ENCODE measurements at regions not wholly inside any gene's neighbourhood (a gene's known extent, or its start where the extent isn't known, plus 50 kb on each side); places are given as distances from the start of the nearest gene placed in this dataset.

DNA sequence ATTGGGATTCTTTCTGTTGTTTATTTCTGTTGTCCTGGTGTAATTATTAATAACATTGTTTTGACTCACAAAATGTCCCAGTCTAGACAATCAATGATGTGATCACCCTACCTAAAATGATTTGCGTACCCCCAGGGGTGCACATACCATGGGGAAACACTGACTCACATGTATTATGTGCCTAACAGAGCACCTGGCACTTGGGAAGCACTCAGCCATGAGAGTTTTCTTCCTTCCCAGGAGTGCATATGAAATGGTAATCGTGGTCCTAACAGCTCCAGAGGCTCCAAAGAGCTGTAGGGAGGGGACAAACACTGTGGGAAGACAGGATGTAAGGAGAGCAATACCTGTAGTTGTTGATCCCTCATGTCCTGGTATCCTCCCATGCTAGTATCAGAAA, 187.8 kb upstream of the ERBB4 start:
- Histone ChIP-seq H3K27ac (ENCODE audit: low read depth in 2 of 2, low read length in 1 of 2) (no peak overlapping the region), H4K20me1 (ENCODE audit: insufficient read depth) (no peaks in the 10 kb centered on the region), H3K4me1 (ENCODE audit: control insufficient read depth in 1 of 2, insufficient read depth in 2 of 2, low read depth in 1 of 2, low read length in 1 of 2) (no peaks in the 10 kb centered on the region), H3K4me3 (ENCODE audit: low read depth in 2 of 2, low read length in 1 of 2) (no peak overlapping the region), H3K36me3 (replicated peaks in 1 of 2; ENCODE audit: control insufficient read depth in 1 of 2, insufficient read depth in 2 of 2, low read length in 1 of 2) (no peaks in the 10 kb centered on the region), H3K9me3 (no peaks in the 10 kb centered on the region), H2AFZ (ENCODE audit: low read depth) (no peak overlapping the region; the same call in 1 of the 2 replicates), H3K9ac (no peak overlapping the region), H3K79me2 (ENCODE audit: insufficient read depth) (no peaks in the 10 kb centered on the region), H3K9me2 (no peaks in the 10 kb centered on the region), H3K4me2 (no peak overlapping the region), H3F3A (replicated peaks; ENCODE audit: insufficient read depth) (no peaks in the 10 kb centered on the region), H3K27me3 (ENCODE audit: insufficient read depth) (no peaks in the 10 kb centered on the region)
- no peak for DNase-seq
- TF ChIP-seq TCF12 (IDR thresholded peaks at IDR 0.05) (no peak), MEF2A (IDR thresholded peaks at IDR 0.05; ENCODE audit: borderline replicate concordance, low read depth) (no peak), FOSL2 (IDR thresholded peaks at IDR 0.05; ENCODE audit: borderline replicate concordance, low read depth) (no peak), RFX5 (IDR thresholded peaks at IDR 0.05; ENCODE audit: low read length) (no peak), POLR2AphosphoS5 (IDR thresholded peaks at IDR 0.05; ENCODE audit: low read depth, low read length) (no peak)
- CTCF ChIA-PET, result no interaction called here
- POLR2A ChIA-PET, result no interaction called here
- 49% methylated on average over 2 of the region's 2 CpGs for WGBS (ENCODE audit: low lambda C conversion rate)

DNA sequence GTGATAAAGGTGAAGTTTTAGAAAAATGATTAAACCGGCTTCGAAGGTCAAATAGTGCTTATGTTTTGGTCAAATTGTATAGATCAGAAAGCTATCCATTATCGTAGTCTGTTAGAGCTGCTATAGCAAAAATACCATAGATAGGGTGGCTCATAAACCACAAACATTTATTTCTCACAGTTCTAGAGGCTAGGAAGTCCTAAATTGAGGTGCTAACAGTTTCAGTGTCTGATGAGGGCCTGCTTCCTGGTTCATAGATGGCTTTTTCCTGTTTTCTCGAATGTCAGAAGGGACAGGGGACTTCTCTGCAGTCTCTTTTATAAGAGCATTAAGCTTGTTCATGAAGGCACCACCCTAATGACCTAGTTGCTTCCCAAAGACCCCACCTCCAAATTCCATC, 186.6 kb upstream of the ERBB4 start:
- no peak for TF ChIP-seq MEF2A (IDR thresholded peaks at IDR 0.05; ENCODE audit: borderline replicate concordance, low read depth)
- TF ChIP-seq CHD2 (IDR thresholded peaks at IDR 0.05; ENCODE audit: low read length, partially characterized antibody), result no peak
- no peak for TF ChIP-seq MXI1 (IDR thresholded peaks at IDR 0.05; ENCODE audit: low read depth, low read length)
- no peak for TF ChIP-seq GATA2 (CRISPR knock-in tag; IDR thresholded peaks at IDR 0.05)
- no peak for TF ChIP-seq FOSL2 (IDR thresholded peaks at IDR 0.05; ENCODE audit: borderline replicate concordance, low read depth)
- TF ChIP-seq, protein P1, sequence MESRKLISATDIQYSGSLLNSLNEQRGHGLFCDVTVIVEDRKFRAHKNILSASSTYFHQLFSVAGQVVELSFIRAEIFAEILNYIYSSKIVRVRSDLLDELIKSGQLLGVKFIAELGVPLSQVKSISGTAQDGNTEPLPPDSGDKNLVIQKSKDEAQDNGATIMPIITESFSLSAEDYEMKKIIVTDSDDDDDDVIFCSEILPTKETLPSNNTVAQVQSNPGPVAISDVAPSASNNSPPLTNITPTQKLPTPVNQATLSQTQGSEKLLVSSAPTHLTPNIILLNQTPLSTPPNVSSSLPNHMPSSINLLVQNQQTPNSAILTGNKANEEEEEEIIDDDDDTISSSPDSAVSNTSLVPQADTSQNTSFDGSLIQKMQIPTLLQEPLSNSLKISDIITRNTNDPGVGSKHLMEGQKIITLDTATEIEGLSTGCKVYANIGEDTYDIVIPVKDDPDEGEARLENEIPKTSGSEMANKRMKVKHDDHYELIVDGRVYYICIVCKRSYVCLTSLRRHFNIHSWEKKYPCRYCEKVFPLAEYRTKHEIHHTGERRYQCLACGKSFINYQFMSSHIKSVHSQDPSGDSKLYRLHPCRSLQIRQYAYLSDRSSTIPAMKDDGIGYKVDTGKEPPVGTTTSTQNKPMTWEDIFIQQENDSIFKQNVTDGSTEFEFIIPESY (IDR thresholded peaks at IDR 0.05; ENCODE audit: borderline replicate concordance, low read depth), result no peak
- TF ChIP-seq, protein P2, sequence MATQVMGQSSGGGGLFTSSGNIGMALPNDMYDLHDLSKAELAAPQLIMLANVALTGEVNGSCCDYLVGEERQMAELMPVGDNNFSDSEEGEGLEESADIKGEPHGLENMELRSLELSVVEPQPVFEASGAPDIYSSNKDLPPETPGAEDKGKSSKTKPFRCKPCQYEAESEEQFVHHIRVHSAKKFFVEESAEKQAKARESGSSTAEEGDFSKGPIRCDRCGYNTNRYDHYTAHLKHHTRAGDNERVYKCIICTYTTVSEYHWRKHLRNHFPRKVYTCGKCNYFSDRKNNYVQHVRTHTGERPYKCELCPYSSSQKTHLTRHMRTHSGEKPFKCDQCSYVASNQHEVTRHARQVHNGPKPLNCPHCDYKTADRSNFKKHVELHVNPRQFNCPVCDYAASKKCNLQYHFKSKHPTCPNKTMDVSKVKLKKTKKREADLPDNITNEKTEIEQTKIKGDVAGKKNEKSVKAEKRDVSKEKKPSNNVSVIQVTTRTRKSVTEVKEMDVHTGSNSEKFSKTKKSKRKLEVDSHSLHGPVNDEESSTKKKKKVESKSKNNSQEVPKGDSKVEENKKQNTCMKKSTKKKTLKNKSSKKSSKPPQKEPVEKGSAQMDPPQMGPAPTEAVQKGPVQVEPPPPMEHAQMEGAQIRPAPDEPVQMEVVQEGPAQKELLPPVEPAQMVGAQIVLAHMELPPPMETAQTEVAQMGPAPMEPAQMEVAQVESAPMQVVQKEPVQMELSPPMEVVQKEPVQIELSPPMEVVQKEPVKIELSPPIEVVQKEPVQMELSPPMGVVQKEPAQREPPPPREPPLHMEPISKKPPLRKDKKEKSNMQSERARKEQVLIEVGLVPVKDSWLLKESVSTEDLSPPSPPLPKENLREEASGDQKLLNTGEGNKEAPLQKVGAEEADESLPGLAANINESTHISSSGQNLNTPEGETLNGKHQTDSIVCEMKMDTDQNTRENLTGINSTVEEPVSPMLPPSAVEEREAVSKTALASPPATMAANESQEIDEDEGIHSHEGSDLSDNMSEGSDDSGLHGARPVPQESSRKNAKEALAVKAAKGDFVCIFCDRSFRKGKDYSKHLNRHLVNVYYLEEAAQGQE (IDR thresholded peaks at IDR 0.05; ENCODE audit: low read depth, low read length), result no peak
- TF ChIP-seq TCF12 (IDR thresholded peaks at IDR 0.05), result no peak
- no peak for TF ChIP-seq FOXJ3 (CRISPR knock-in tag; IDR thresholded peaks at IDR 0.05)
- TF ChIP-seq RFX5 (IDR thresholded peaks at IDR 0.05; ENCODE audit: low read length), result no peak
- TF ChIP-seq, protein P3, sequence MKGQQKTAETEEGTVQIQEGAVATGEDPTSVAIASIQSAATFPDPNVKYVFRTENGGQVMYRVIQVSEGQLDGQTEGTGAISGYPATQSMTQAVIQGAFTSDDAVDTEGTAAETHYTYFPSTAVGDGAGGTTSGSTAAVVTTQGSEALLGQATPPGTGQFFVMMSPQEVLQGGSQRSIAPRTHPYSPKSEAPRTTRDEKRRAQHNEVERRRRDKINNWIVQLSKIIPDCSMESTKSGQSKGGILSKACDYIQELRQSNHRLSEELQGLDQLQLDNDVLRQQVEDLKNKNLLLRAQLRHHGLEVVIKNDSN (IDR thresholded peaks at IDR 0.05; ENCODE audit: borderline replicate concordance, low read depth), result no peak
- no peak for TF ChIP-seq SIN3A (IDR thresholded peaks at IDR 0.05; ENCODE audit: borderline replicate concordance, low read depth, low read length)
- TF ChIP-seq TAF1 (IDR thresholded peaks at IDR 0.05; ENCODE audit: borderline replicate concordance, low read depth, low read length), result no peak
- no peak for TF ChIP-seq RCOR1 (IDR thresholded peaks at IDR 0.05; ENCODE audit: low read length)
- TF ChIP-seq, protein P4, sequence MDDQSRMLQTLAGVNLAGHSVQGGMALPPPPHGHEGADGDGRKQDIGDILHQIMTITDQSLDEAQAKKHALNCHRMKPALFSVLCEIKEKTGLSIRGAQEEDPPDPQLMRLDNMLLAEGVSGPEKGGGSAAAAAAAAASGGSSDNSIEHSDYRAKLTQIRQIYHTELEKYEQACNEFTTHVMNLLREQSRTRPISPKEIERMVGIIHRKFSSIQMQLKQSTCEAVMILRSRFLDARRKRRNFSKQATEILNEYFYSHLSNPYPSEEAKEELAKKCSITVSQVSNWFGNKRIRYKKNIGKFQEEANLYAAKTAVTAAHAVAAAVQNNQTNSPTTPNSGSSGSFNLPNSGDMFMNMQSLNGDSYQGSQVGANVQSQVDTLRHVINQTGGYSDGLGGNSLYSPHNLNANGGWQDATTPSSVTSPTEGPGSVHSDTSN (IDR thresholded peaks at IDR 0.05), result no peak
- TF ChIP-seq FOXM1 (IDR thresholded peaks at IDR 0.05; ENCODE audit: low read depth), result no peak
- no peak for TF ChIP-seq NFIC (IDR thresholded peaks at IDR 0.05; ENCODE audit: borderline replicate concordance)
- TF ChIP-seq, protein P5, sequence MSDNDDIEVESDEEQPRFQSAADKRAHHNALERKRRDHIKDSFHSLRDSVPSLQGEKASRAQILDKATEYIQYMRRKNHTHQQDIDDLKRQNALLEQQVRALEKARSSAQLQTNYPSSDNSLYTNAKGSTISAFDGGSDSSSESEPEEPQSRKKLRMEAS (IDR thresholded peaks at IDR 0.05; ENCODE audit: low read depth), result no peak
- TF ChIP-seq POLR2AphosphoS5 (IDR thresholded peaks at IDR 0.05; ENCODE audit: low read depth, low read length), result no peak
- Histone ChIP-seq H2AFZ (ENCODE audit: low read depth) (no peak overlapping the region), H4K20me1 (ENCODE audit: insufficient read depth) (no peaks in the 10 kb centered on the region), H3K4me2 (no peak overlapping the region), H3K4me3 (ENCODE audit: low read depth in 2 of 2, low read length in 1 of 2) (no peak overlapping the region), H3K4me1 (ENCODE audit: control insufficient read depth in 1 of 2, insufficient read depth in 2 of 2, low read depth in 1 of 2, low read length in 1 of 2) (no peaks in the 10 kb centered on the region), H3K9me3 (no peaks in the 10 kb centered on the region), H3K36me3 (replicated peaks in 1 of 2; ENCODE audit: control insufficient read depth in 1 of 2, insufficient read depth in 2 of 2, low read length in 1 of 2) (no peaks in the 10 kb centered on the region), H3K79me2 (ENCODE audit: insufficient read depth) (no peaks in the 10 kb centered on the region), H3F3A (replicated peaks; ENCODE audit: insufficient read depth) (no peaks in the 10 kb centered on the region), H3K9ac (no peak overlapping the region), H3K9me2 (no peaks in the 10 kb centered on the region), H3K27me3 (ENCODE audit: insufficient read depth) (no peaks in the 10 kb centered on the region), H3K27ac (ENCODE audit: low read depth in 2 of 2, low read length in 1 of 2) (no peak overlapping the region)
- POLR2A ChIA-PET, result no interaction called here
- no peak for DNase-seq
- WGBS (ENCODE audit: low lambda C conversion rate), result 53% methylated on average over 4 of the region's 4 CpGs
- CTCF ChIA-PET, result interaction anchor here (1.2 kb wide), 1 partner anchor 39 kb away, joined by 4 read pairs; no protein-coding TSS in a partner anchor
